HG03469 (cell line): ENCODE measurements at regions not wholly inside any gene's neighbourhood (a gene's known extent, or its start where the extent isn't known, plus 50 kb on each side); places are given as distances from the start of the nearest gene placed in this dataset.
"Not testable (repeated sequence)": the region's sequence is repeated elsewhere in the genome, so short reads cannot be mapped to it uniquely, and the experiment has no call there.

Experiments used
- ATAC-seq: cut with Tn5 transposase; IDR thresholded peaks from one replicate; pipeline ENCODE4 v1.9.1; 2021; ENCODE audit warnings: mild to moderate bottlenecking, moderate library complexity, moderate number of reproducible peaks; ENCODE audit not compliant: unreplicated experiment

DNA sequence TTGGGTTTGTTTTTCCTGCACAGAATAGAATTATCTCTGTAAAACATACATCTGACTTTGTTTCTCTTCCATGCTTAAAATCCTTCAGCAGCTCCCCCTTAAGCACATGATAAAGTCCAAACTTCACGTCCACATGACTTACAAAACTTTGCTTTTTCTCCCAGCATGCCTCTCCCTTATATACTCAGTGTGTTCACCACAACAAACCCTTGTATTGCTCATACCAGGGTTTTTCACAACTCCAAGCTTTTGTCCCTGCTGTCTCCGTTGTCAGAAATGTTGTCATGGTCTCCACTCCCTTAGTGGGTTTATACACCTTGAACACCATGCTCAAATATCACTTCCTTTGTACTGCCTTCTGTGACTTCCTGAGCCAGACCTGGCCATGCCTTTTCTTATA is 91.1 kb upstream of the MITF start:
- no peak for ATAC-seq

DNA sequence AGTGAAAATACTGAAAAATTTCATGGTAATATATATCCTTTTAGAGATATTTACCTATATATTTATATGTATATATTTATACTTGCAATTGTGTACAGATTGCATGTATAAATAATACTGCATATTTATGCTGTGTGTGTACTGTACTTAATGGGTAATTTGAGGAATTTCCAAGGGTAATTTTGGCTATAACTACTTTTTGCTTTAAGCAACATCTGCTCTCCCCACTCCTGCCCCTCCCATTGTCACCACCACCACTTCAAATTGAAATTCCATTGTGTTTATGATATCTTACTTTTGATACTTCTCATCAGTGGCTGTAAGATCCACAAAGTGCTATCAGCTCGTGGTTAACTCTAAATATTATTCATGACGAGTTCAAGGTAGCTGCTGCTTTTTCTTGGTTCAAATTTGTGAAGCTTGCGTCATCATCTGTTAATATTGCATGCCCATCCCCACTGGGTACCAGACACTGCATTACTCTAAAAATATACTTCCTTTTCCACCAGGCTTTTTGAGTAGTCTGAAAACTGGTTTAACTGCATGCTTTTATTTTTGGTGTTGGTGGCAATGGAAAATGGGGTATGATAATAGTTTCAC is 91.7 kb upstream of the MITF start:
- no peak for ATAC-seq

DNA sequence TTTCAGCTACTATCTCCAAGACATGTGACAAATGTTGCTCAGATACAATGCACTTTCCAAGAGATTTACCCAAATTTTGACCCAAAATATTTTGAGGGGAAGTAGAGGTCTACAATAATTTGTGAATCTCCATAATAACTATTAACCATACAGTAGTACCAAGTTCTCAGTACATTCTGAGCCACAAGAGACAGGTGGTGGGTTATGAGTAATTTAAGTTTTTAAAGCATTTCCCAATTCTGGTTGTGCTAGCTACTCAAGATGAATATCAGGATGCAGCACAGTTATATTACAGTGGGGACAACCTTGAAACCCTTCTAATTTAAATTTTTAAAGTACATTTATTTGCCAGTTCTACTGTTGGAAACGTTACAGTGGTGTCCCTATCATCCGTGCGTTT is 92.2 kb upstream of the MITF start:
- ATAC-seq = no peak

DNA sequence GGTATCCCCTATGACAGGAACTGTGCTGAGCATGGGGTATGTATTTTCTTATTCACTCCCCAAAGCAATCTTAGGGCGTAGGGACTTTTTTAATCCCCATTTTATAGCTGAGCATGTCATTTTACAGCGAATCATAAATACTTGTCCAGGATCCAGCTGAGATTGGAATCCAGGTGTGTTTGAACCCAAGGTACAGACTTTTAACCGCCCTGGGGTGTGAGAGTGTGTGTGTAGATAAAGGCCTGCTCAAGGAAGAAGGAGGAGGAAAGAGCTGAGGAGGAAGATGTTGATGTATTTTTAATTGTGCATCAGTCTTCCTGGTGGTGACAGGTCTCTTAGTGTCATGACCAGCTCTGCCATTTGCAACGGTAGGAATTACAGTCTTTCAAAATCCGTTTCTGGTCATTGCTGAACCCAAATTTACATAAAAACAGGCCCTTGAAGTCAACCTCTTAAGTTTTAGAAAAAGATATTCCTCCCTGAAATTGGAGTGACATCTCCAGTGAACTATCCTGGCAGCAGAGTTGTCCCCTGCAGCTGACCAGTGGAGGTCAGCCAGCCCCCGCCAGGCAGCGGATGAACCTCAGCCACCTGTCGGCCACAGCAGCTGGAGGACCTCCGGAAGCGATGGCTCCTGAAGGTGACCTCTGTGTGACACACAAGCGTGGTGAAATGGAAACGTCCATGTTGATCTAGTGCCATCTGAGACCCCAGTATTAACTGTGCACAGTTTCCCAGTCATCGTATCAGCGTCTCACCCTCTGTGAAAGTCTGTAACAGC is 92.8 kb upstream of the MITF start:
- no peak for ATAC-seq

GRCh38 chr3:69642606-69643005 is 96.7 kb upstream of the MITF start:
- ATAC-seq = no peak

- ATAC-seq = no peak
Observed at GRCh38 chr3:69639851-69640250, 99.4 kb upstream of the MITF start.

DNA sequence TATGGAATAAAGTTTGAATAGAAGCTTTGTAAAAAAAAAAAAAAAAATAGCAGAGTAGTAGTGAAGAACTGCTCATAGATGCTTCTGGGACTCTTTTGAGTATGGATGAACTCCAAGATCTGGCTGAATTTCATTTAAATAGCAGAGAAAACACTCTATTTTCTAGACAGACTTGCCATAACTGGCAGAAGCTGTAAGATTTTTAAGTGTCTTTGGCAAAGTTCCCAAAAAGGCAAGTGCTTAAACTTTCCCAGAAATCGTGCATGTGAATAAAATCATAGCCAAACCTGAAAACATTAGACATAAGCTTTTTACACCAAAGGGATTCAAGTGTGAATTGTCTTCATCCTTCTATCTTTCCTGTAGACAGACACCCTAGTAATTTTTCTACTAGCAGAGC is 110.3 kb upstream of the MITF start:
- no peak for ATAC-seq

DNA sequence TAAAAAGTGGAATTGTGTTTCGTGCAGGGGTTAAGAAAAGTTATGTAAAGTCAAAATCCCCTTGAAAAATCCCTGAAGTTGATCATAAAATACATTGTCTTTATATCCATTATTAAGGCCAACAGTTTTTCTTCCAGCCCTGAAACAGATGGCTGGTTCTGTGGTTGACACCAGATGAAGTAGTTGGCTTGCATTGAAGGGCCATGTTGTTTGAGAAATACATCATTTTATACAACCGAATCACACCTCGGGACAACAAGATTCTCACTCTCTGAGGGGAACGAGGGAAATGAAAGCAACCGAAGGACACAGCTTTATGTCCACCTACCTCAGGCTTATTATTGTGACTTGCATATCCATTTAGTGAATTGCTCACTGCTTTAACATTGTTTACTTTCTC is 126.0 kb upstream of the MITF start:
- no peak for ATAC-seq

DNA sequence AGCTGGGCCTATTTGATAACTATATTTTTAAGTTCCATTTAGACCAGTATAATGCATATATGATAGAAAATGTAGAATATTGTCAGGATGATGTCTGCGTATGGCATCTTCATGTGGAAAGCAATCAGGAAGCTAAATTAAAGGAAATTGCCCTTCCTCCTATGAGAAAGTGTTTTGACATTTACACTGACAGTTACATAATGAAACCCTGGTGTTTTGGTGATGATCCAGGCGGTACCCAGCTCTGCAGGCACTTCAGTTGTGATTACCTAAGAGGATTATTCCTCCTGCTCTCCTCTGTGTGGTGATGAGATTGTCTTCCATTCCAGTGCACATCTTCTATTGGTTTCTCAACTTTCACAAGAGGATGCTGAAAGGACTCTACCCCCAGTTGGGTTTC is 126.5 kb upstream of the MITF start:
- ATAC-seq = no peak

DNA sequence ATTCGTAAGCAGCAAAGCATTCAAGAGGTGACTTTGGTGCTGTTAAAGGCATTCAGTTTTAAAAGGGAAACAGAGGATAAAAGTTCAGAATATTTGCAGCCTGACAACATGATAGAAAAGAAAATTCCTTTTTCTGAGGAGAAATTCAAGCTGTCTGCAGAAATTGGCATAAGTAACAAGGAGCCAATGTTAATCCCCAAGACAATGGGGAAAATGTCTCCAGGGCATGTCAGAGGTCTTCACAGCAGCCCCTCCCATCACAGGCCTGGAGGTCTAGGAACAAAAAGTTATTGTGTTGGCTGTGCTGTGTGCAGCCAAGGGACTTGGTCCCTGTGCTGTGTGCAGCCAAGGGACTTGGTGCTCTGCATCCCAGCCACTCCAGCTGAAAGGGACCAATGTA is 129.7 kb upstream of the MITF start:
- ATAC-seq = not testable (repeated sequence)

GRCh38 chr3:69607466-69608305 is 131.6 kb upstream of the MITF start:
- no peak for ATAC-seq

- ATAC-seq = no peak
Observed at GRCh38 chr3:69605867-69606266, 133.4 kb upstream of the MITF start.

- no peak for ATAC-seq
Observed at GRCh38 chr3:69604735-69605450, 134.4 kb upstream of the MITF start.

GRCh38 chr3:69602112-69602511 is 137.2 kb upstream of the MITF start:
- ATAC-seq = no peak

DNA sequence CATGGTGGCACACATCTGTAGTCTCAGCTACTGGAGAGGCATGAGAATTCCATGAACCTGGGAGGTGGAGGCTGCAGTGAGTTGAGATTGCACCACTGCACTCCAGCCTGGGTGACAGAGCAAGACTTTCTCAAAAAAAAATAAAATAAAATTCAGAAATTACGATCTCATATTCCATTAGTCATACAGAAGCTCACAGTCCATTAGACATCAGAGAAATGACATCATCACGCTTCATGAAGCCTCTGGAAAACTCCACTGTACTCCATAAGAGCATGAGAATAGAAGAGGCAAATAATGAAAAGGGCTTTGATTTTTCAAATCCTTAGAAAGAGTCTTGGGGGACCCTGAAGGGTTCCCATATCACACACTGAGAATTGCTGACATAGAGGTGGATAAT is 145.0 kb upstream of the MITF start:
- ATAC-seq = no peak

DNA sequence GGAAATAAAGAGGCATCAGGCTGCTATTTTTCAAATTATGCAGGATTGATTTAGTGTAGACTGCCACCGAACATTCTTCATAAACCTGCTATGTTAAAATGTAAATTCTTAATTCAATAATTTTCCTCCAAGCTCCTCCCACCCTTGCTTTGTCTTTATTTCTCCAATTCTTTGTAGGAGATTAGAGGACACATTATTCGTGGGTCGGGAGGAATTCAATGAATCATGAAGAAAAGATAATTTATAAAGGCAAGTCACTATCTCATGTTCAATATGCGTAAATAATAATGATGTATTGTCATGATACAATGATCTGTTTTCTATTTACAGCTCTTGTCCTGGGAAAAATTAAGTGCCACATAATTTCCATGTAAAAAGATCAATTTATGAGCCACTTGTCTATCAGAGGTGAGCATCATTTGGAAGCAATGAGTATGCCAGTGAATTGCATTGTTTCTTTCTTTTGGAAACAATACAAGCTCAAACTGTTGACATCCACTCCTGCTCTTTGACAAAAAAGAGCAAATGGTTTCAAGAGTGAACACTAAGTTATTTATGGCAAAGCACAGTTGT is 148.0 kb upstream of the MITF start:
- no peak for ATAC-seq

GRCh38 chr3:69590111-69590510 is 149.2 kb upstream of the MITF start:
- no peak for ATAC-seq

DNA sequence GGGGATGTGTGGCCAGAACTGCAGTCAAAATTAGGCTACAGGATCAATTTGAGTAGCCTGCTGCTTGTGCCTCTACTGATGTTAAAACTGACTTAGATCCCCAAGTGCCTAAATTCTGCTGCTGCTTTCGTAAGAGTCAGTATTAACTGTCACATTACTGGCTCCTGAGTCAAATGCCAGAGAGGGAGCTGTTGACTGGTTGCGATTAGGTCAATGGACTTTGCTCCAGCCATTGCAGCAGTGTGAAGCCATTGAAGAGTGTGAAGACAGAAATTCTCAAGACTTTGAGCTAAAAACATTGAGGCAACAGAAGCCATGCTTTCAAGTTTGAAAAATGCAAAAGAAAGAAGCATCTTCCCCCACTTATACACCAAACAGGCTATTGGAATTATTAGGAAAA is 151.1 kb upstream of the MITF start:
- ATAC-seq = no peak

DNA sequence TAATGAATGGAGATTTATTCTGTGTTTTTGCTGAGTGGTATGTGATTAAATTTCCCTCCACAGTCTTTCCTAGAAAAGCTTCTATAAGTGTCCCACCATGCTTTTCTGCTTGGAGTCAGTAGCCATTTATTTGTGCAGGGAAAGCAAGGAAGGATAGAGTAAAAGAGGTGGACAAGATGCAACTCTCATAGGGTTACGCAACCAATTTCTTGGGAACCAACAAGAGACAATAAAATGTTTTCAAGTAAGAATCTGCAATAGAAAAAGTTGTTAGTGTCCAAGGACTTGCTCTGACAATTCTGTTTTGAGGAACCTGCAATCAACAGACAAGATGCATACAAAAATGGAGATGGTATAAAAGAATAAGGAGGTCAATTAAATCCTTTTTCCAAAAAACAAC is 153.8 kb upstream of the MITF start:
- ATAC-seq = no peak

GRCh38 chr3:69582044-69582443 is 157.2 kb upstream of the MITF start:
- no peak for ATAC-seq
